HEK293 (cell line): ENCODE measurements at regions not wholly inside any gene's neighbourhood (a gene's known extent, or its start where the extent isn't known, plus 50 kb on each side); places are given as distances from the start of the nearest gene placed in this dataset.

Experiments
- CTCF ChIA-PET: fragments of 350-600 bp; formaldehyde crosslinking; extraction: SDS; loops from one replicate; lab custom pipeline; 2021; ENCODE audit warnings: antibody characterized with exemption; lab: Yijun Ruan, JAX
- POLR2A ChIA-PET: fragments of 300-600 bp; formaldehyde crosslinking; extraction: SDS; loops from one replicate; lab custom pipeline; 2020; ENCODE audit warnings: antibody characterized with exemption, inconsistent platforms; lab: Yijun Ruan, JAX
- H3K27ac ChIP-seq: fragments of 200-500 bp; sonication (Bioruptor generic); 2 replicates; pipeline ENCODE4 v1.5.1; 2014; ENCODE audit warnings: low read depth, low read length, control low read depth, inconsistent platforms; ENCODE audit errors: extremely low read depth
- H3K36me3 ChIP-seq, 2 experiments: fragments of 200-500 bp in 1 of 2; sonication (Bioruptor generic) in 1 of 2; 1 replicate in 1 of 2; 2 replicates in 1 of 2; pipeline ENCODE4 v1.5.1; 2014 to 2017; ENCODE audit warnings: inconsistent platforms in 2 of 2, low read length in 2 of 2; ENCODE audit not compliant: control insufficient read depth in 2 of 2, insufficient read depth in 1 of 2
- H3K4me1 ChIP-seq: fragments of 200-500 bp; sonication (Bioruptor generic); 2 replicates; pipeline ENCODE4 v1.5.1; 2014; ENCODE audit warnings: mild to moderate bottlenecking, low read length, inconsistent platforms; ENCODE audit not compliant: control insufficient read depth, insufficient read depth
- H3K4me3 ChIP-seq: 2 replicates; pipeline ENCODE4 v1.5.1; 2011; ENCODE audit warnings: low read depth, mild to moderate bottlenecking, control low read depth, low read length, moderate library complexity
- H3K9me3 ChIP-seq: fragments of 200-500 bp; sonication (Bioruptor generic); 2 replicates; pipeline ENCODE4 v1.5.1; 2014; ENCODE audit warnings: low read depth, low read length, inconsistent platforms; ENCODE audit not compliant: control insufficient read depth, insufficient read depth
- HOXC10 ChIP-seq: sonication (generic); formaldehyde crosslinking; IDR thresholded peaks from 2 replicates; pipeline ENCODE4 v1.8.1; 2023; ENCODE audit warnings: mild to moderate bottlenecking, missing genetic modification reagents
- MEIS1 ChIP-seq: sonication (generic); formaldehyde crosslinking; IDR thresholded peaks from 2 replicates; pipeline ENCODE4 v1.8.1; 2022; ENCODE audit warnings: missing genetic modification reagents, mild to moderate bottlenecking, borderline replicate concordance
- MYNN ChIP-seq: fragments of 450-650 bp; formaldehyde crosslinking; IDR thresholded peaks from 2 replicates; pipeline ENCODE4 v1.5.1; 2016; ENCODE audit warnings: missing biosample characterization, missing genetic modification characterization, borderline replicate concordance
- OVOL3 ChIP-seq: fragments of 450-650 bp; formaldehyde crosslinking; IDR thresholded peaks from 2 replicates; pipeline ENCODE4 v1.5.1; 2016; ENCODE audit warnings: missing biosample characterization, missing genetic modification characterization
- SP3 ChIP-seq: fragments of 450-650 bp; formaldehyde crosslinking; IDR thresholded peaks from 2 replicates; pipeline ENCODE4 v1.5.1; 2016; ENCODE audit warnings: missing biosample characterization, missing genetic modification characterization
- YY1 ChIP-seq: fragments of 450-650 bp; formaldehyde crosslinking; IDR thresholded peaks from 2 replicates; pipeline ENCODE4 v1.5.1; 2018; ENCODE audit warnings: missing biosample characterization, missing genetic modification characterization
- ZBTB1 ChIP-seq: fragments of 450-650 bp; formaldehyde crosslinking; IDR thresholded peaks from 2 replicates; pipeline ENCODE4 v1.5.1; 2016; ENCODE audit warnings: missing biosample characterization, missing genetic modification characterization
- ZBTB17 ChIP-seq: fragments of 450-650 bp; formaldehyde crosslinking; IDR thresholded peaks from 2 replicates; pipeline ENCODE4 v1.5.1; 2016; ENCODE audit warnings: missing biosample characterization, missing genetic modification characterization
- ZBTB26 ChIP-seq: fragments of 450-650 bp; formaldehyde crosslinking; optimal IDR thresholded peaks from 2 replicates; pipeline ENCODE3; 2016; ENCODE audit warnings: missing biosample characterization, mild to moderate bottlenecking, missing genetic modification characterization
- ZBTB8A ChIP-seq: fragments of 450-650 bp; formaldehyde crosslinking; IDR thresholded peaks from 2 replicates; pipeline ENCODE4 v1.5.1; 2016; ENCODE audit warnings: missing biosample characterization, missing genetic modification characterization
- ZNF133 ChIP-seq: fragments of 450-650 bp; formaldehyde crosslinking; IDR thresholded peaks from 2 replicates; pipeline ENCODE4 v1.5.1; 2016; ENCODE audit warnings: missing biosample characterization, missing genetic modification characterization
- ZNF155 ChIP-seq: fragments of 450-650 bp; formaldehyde crosslinking; IDR thresholded peaks from 2 replicates; pipeline ENCODE4 v1.5.1; 2016; ENCODE audit warnings: missing biosample characterization, missing genetic modification characterization
- ZNF2 ChIP-seq: fragments of 450-650 bp; formaldehyde crosslinking; IDR thresholded peaks from 2 replicates; pipeline ENCODE4 v1.5.1; 2016; ENCODE audit warnings: missing biosample characterization, missing genetic modification characterization
- ZNF341 ChIP-seq: fragments of 450-650 bp; formaldehyde crosslinking; IDR thresholded peaks from 2 replicates; pipeline ENCODE4; 2016; ENCODE audit warnings: low read depth, missing biosample characterization, missing genetic modification characterization
- ZNF391 ChIP-seq: fragments of 450-650 bp; formaldehyde crosslinking; IDR thresholded peaks from 2 replicates; pipeline ENCODE4 v1.5.1; 2016; ENCODE audit warnings: low read depth, missing biosample characterization, missing genetic modification characterization, borderline replicate concordance
- ZNF449 ChIP-seq: fragments of 450-650 bp; formaldehyde crosslinking; IDR thresholded peaks from 2 replicates; pipeline ENCODE4 v1.5.1; 2017; ENCODE audit warnings: missing biosample characterization, mild to moderate bottlenecking, missing genetic modification characterization, moderate library complexity
- ZNF473 ChIP-seq: fragments of 450-650 bp; formaldehyde crosslinking; IDR thresholded peaks from 2 replicates; pipeline ENCODE4 v1.5.1; 2017; ENCODE audit warnings: missing biosample characterization, missing genetic modification characterization
- ZNF558 ChIP-seq: fragments of 450-650 bp; formaldehyde crosslinking; IDR thresholded peaks from 2 replicates; pipeline ENCODE4 v1.5.1; 2016; ENCODE audit warnings: missing biosample characterization, missing genetic modification characterization
- ZNF600 ChIP-seq: fragments of 450-650 bp; formaldehyde crosslinking; IDR thresholded peaks from 2 replicates; pipeline ENCODE4 v1.5.1; 2016; ENCODE audit warnings: missing biosample characterization, missing genetic modification characterization
- ZNF629 ChIP-seq: fragments of 450-650 bp; formaldehyde crosslinking; IDR thresholded peaks from 2 replicates; pipeline ENCODE4 v1.5.1; 2017; ENCODE audit warnings: missing biosample characterization, missing genetic modification characterization
- ZNF654 ChIP-seq: fragments of 450-650 bp; formaldehyde crosslinking; IDR thresholded peaks from 2 replicates; pipeline ENCODE4 v1.5.1; 2016; ENCODE audit warnings: low read depth, missing biosample characterization, missing genetic modification characterization
- ZNF660 ChIP-seq: fragments of 450-650 bp; IDR thresholded peaks from 2 replicates; pipeline ENCODE4 v1.5.1; 2018; ENCODE audit warnings: missing biosample characterization, mild to moderate bottlenecking, missing genetic modification characterization
- ZNF701 ChIP-seq: fragments of 450-650 bp; formaldehyde crosslinking; IDR thresholded peaks from 2 replicates; pipeline ENCODE4 v1.5.1; 2016; ENCODE audit warnings: missing biosample characterization, missing genetic modification characterization
- TF ChIP-seq, protein P1 (sequence below): fragments of 450-650 bp; formaldehyde crosslinking; conservative IDR thresholded peaks from 2 replicates; pipeline ENCODE4 v1.5.1; 2016; ENCODE audit warnings: low read depth, missing biosample characterization, missing genetic modification characterization
- TF ChIP-seq, protein P2 (sequence below): fragments of 450-650 bp; formaldehyde crosslinking; IDR thresholded peaks from 2 replicates; pipeline ENCODE4 v1.5.1; 2017; ENCODE audit warnings: missing biosample characterization, missing genetic modification characterization

GRCh38 chrX:153245288-153245731 lies 66.2 kb downstream of the MAGEA1 start (continued):
- TF ChIP-seq, protein P1, sequence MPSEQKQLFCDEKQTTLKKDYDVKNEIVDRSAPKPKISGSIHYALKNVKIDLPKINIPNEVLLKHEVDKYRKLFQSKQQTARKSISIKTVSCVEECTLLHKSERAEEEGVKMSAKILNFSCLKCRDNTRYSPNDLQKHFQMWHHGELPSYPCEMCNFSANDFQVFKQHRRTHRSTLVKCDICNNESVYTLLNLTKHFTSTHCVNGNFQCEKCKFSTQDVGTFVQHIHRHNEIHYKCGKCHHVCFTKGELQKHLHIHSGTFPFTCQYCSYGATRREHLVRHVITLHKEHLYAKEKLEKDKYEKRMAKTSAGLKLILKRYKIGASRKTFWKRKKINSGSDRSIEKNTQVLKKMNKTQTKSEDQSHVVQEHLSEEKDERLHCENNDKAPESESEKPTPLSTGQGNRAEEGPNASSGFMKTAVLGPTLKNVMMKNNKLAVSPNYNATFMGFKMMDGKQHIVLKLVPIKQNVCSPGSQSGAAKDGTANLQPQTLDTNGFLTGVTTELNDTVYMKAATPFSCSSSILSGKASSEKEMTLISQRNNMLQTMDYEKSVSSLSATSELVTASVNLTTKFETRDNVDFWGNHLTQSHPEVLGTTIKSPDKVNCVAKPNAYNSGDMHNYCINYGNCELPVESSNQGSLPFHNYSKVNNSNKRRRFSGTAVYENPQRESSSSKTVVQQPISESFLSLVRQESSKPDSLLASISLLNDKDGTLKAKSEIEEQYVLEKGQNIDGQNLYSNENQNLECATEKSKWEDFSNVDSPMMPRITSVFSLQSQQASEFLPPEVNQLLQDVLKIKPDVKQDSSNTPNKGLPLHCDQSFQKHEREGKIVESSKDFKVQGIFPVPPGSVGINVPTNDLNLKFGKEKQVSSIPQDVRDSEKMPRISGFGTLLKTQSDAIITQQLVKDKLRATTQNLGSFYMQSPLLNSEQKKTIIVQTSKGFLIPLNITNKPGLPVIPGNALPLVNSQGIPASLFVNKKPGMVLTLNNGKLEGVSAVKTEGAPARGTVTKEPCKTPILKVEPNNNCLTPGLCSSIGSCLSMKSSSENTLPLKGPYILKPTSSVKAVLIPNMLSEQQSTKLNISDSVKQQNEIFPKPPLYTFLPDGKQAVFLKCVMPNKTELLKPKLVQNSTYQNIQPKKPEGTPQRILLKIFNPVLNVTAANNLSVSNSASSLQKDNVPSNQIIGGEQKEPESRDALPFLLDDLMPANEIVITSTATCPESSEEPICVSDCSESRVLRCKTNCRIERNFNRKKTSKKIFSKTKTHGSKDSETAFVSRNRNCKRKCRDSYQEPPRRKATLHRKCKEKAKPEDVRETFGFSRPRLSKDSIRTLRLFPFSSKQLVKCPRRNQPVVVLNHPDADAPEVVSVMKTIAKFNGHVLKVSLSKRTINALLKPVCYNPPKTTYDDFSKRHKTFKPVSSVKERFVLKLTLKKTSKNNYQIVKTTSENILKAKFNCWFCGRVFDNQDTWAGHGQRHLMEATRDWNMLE (tag by site-specific recombination): peak; percentile 22; the same call in 1 of the 2 replicates
- TF ChIP-seq ZNF654 (tag by site-specific recombination) (peak; percentile 3; the same call in 1 of the 2 replicates), ZNF600 (tag by site-specific recombination) (no peak), ZNF629 (peak; percentile 61; the same call in 1 of the 2 replicates), ZNF2 (0 out of 2 replicates have a peak, but pooled peaks have one; percentile 26), ZNF660 (tag by site-specific recombination) (peak; percentile 74; the same call in 1 of the 2 replicates), ZNF133 (tag by site-specific recombination) (no peak), ZBTB8A (tag by site-specific recombination) (peak; percentile 25; the same call in 1 of the 2 replicates), ZNF701 (tag by site-specific recombination) (peak; percentile 94), ZNF449 (tag by site-specific recombination) (no peak), SP3 (tag by site-specific recombination) (0 out of 2 replicates have a peak, but pooled peaks have one; percentile 44), YY1 (tag by site-specific recombination) (no peak), ZBTB17 (tag by site-specific recombination) (peak; percentile 69; the same call in 1 of the 2 replicates), MYNN (tag by site-specific recombination) (no peak)
- TF ChIP-seq, protein P2, sequence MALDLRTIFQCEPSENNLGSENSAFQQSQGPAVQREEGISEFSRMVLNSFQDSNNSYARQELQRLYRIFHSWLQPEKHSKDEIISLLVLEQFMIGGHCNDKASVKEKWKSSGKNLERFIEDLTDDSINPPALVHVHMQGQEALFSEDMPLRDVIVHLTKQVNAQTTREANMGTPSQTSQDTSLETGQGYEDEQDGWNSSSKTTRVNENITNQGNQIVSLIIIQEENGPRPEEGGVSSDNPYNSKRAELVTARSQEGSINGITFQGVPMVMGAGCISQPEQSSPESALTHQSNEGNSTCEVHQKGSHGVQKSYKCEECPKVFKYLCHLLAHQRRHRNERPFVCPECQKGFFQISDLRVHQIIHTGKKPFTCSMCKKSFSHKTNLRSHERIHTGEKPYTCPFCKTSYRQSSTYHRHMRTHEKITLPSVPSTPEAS: no peak

DNA sequence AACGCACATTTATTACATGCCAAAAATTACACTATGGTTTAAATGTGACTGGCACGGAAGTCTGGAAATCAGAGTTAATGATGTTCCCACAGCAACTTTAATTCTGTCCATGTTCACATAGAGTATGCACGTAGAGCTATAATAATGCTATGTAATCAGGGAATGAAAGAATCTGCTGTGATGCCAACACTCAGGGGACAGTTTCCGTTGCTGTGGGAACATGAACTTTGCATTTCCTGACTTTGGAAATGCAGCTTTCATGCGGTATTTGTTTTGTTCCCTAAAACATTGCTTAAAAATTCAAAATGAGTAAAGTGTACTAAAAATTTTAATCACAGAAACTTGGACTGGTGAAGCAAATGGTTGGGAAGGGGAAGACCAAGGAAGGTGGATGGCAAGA lies 65.7 kb downstream of the MAGEA1 start:
- H3K27ac ChIP-seq: no peak overlapping the region
- no peaks in the 10 kb centered on the region for H3K9me3 ChIP-seq
- H3K36me3 ChIP-seq: no peaks in the 10 kb centered on the region
- CTCF ChIA-PET: interaction anchor here (0.6 to 1.3 kb wide), 2 partner anchors 84 to 226 kb away, joined by 3 to 4 read pairs; partner anchors contain the start of gene HAUS7
- POLR2A ChIA-PET: no interaction called here
- no peak overlapping the region for H3K4me3 ChIP-seq
- H3K4me1 ChIP-seq: no peaks in the 10 kb centered on the region
- TF ChIP-seq OVOL3 (tag by site-specific recombination): no peak
- TF ChIP-seq ZNF558 (tag by site-specific recombination): no peak
- no peak for TF ChIP-seq MEIS1 (CRISPR knock-in tag)
- no peak for TF ChIP-seq ZNF155 (tag by site-specific recombination)
- TF ChIP-seq ZNF341 (tag by site-specific recombination): no peak
- TF ChIP-seq ZBTB26 (tag by site-specific recombination): no peak
- no peak for TF ChIP-seq ZNF473
- TF ChIP-seq ZBTB1: no peak
- no peak for TF ChIP-seq ZNF449 (tag by site-specific recombination)
- TF ChIP-seq ZNF391 (tag by site-specific recombination): no peak
- no peak for TF ChIP-seq SP3 (tag by site-specific recombination)
- no peak for TF ChIP-seq HOXC10
